ENCODE measurements at regions not wholly inside any gene's neighbourhood (a gene's known extent, or its start where the extent isn't known, plus 50 kb on each side); places are given as distances from the start of the nearest gene placed in this dataset.

- FAIRE-seq: no peak
Observed at GRCh38 chr5:175102717-175103116, 341.3 kb downstream of the DRD1 start.

- FAIRE-seq: no peak
Observed at GRCh38 chr5:175098301-175098700, 345.7 kb downstream of the DRD1 start.

GRCh38 chr5:175096469-175097165 is 347.4 kb downstream of the DRD1 start:
- FAIRE-seq: no peak

- FAIRE-seq: no peak
Observed at GRCh38 chr5:175094461-175094860, 349.5 kb downstream of the DRD1 start.

- FAIRE-seq: no peak
Observed at GRCh38 chr5:175092691-175093090, 351.3 kb downstream of the DRD1 start.

GRCh38 chr5:175088963-175089362 is 355.0 kb downstream of the DRD1 start:
- FAIRE-seq: no peak

GRCh38 chr5:175082866-175083590 is 358.6 kb downstream of the MSX2 start:
- no peak for FAIRE-seq

GRCh38 chr5:175082346-175082745 is 358.0 kb downstream of the MSX2 start:
- FAIRE-seq: no peak

- no peak for FAIRE-seq
Observed at GRCh38 chr5:175079707-175080106, 355.3 kb downstream of the MSX2 start.

GRCh38 chr5:175070283-175070682 is 345.9 kb downstream of the MSX2 start:
- FAIRE-seq: no peak

- FAIRE-seq: no peak
Observed at GRCh38 chr5:175060257-175060656, 335.9 kb downstream of the MSX2 start.

- FAIRE-seq: no peak
Observed at GRCh38 chr5:175059687-175060211, 335.4 kb downstream of the MSX2 start.

GRCh38 chr5:175056831-175057230 is 332.4 kb downstream of the MSX2 start:
- FAIRE-seq: no peak

- FAIRE-seq: no peak
Observed at GRCh38 chr5:175054243-175054642, 329.9 kb downstream of the MSX2 start.

- FAIRE-seq: no peak
Observed at GRCh38 chr5:175052351-175052750, 328.0 kb downstream of the MSX2 start.

- no peak for FAIRE-seq
Observed at GRCh38 chr5:175047048-175047447, 322.7 kb downstream of the MSX2 start.

GRCh38 chr5:175045820-175046219 is 321.4 kb downstream of the MSX2 start:
- no peak for FAIRE-seq

- FAIRE-seq: no peak
Observed at GRCh38 chr5:175037820-175038219, 313.4 kb downstream of the MSX2 start.

GRCh38 chr5:175035882-175036533 is 311.6 kb downstream of the MSX2 start:
- no peak for FAIRE-seq

- FAIRE-seq: no peak
Observed at GRCh38 chr5:175034924-175035323, 310.5 kb downstream of the MSX2 start.

GRCh38 chr5:175032741-175033151 is 308.4 kb downstream of the MSX2 start:
- FAIRE-seq: no peak

- FAIRE-seq: no peak
Observed at GRCh38 chr5:175032013-175032412, 307.6 kb downstream of the MSX2 start.

- FAIRE-seq: no peak
Observed at GRCh38 chr5:175027390-175027789, 303.0 kb downstream of the MSX2 start.

- no peak for FAIRE-seq
Observed at GRCh38 chr5:175025077-175025476, 300.7 kb downstream of the MSX2 start.
